Brain microvascular endothelial cell (primary cell): ENCODE measurements at regions not wholly inside any gene's neighbourhood (a gene's known extent, or its start where the extent isn't known, plus 50 kb on each side); places are given as distances from the start of the nearest gene placed in this dataset.

Experiments
- DNase-seq: peaks from one replicate; pipeline ENCODE4 v3.0.0-alpha.2; 2020
- H3K27ac ChIP-seq: fragments of 250-450 bp; sonication (Bioruptor Pico); 2 replicates; pipeline ENCODE4 v1.5.1; 2020; ENCODE audit warnings: mild to moderate bottlenecking, moderate library complexity
- H3K27me3 ChIP-seq: fragments of 250-450 bp; sonication (Bioruptor Pico); replicated peaks from 2 replicates; pipeline ENCODE4 v1.5.1; 2020; ENCODE audit warnings: mild to moderate bottlenecking
- H3K36me3 ChIP-seq: fragments of 250-450 bp; sonication (Bioruptor Pico); replicated peaks from 2 replicates; pipeline ENCODE4 v1.5.1; 2020; ENCODE audit warnings: mild to moderate bottlenecking
- H3K4me3 ChIP-seq: 2 replicates; pipeline ENCODE4 v1.5.1; 2011; ENCODE audit warnings: low read depth, mild to moderate bottlenecking, control low read depth, low read length, moderate library complexity
- in situ Hi-C: cut with HindIII; loops from 2 replicates; pipeline ENCODE4 v1.10.0; 2017; ENCODE audit warnings: low sequenced_read_pairs, low pct_ligation_motif_present
- TF ChIP-seq, protein P1 (sequence below): IDR thresholded peaks from 2 replicates; pipeline ENCODE4 v1.5.1; 2011; ENCODE audit warnings: low read depth, mild to moderate bottlenecking, moderate library complexity, low read length, control low read depth, inconsistent platforms; ENCODE audit errors: missing control alignments

- H3K27me3 ChIP-seq, result no peaks in the 10 kb centered on the region
- H3K27ac ChIP-seq, result no peak overlapping the region
- in situ Hi-C loops, result no loop called here
- no peaks in the 10 kb centered on the region for H3K36me3 ChIP-seq
- H3K4me3 ChIP-seq, result no peak overlapping the region
- TF ChIP-seq, protein P1, sequence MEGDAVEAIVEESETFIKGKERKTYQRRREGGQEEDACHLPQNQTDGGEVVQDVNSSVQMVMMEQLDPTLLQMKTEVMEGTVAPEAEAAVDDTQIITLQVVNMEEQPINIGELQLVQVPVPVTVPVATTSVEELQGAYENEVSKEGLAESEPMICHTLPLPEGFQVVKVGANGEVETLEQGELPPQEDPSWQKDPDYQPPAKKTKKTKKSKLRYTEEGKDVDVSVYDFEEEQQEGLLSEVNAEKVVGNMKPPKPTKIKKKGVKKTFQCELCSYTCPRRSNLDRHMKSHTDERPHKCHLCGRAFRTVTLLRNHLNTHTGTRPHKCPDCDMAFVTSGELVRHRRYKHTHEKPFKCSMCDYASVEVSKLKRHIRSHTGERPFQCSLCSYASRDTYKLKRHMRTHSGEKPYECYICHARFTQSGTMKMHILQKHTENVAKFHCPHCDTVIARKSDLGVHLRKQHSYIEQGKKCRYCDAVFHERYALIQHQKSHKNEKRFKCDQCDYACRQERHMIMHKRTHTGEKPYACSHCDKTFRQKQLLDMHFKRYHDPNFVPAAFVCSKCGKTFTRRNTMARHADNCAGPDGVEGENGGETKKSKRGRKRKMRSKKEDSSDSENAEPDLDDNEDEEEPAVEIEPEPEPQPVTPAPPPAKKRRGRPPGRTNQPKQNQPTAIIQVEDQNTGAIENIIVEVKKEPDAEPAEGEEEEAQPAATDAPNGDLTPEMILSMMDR, result no peak
- DNase-seq, result no peak
These were observed 585.8 kb downstream of the BUD13 start for GRCh38 chr11:116187026-116187425.

DNA sequence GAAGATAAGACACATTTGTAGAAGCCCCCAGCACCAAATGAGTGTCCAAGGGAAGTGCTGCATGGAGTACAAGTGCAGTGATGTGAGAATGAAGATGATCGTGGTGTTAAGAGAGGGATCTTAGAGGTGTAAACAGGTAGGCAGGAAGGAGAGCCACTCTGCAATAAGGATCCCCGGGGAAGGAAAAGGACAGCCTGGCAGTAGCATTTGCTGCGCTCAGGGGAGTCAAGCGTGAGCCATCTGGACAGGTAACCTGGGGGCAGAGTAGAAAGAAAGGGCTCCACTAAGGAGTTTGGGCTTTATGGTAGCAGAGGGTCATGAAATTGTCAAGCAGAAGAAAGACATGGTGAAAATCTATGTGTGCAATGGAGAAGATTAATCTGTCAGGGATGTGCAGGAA is 587.2 kb downstream of the BUD13 start:
- Histone ChIP-seq H3K27ac (no peak overlapping the region), H3K27me3 (no peaks in the 10 kb centered on the region), H3K4me3 (no peak overlapping the region), H3K36me3 (no peaks in the 10 kb centered on the region)
- no peak for DNase-seq
- in situ Hi-C loops, result no loop called here
- TF ChIP-seq, protein P1, result no peak

DNA sequence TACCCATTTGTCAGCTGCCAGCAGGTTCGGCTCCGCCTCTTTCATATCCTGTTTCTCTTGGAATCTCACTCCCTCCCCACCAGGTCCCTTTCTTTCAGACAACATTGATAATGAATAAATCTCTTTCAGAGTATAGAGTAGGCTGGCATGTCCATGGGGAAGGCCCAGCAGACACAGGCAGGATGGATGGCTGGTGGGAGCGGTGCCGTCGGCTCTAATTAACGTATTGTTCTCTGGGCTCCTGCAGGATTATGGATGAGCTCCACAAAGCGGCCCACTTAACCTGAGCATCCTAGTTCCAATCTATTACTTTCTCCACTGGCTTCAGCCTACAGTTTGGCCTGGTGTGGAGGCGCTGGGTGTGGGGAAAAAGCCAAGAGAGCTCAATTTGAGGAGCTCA is 588.0 kb downstream of the BUD13 start:
- in situ Hi-C loops, result no loop called here
- H3K4me3 ChIP-seq, result no peak overlapping the region
- no peaks in the 10 kb centered on the region for H3K36me3 ChIP-seq
- no peak for DNase-seq
- H3K27ac ChIP-seq, result no peak overlapping the region
- H3K27me3 ChIP-seq, result no peaks in the 10 kb centered on the region
- TF ChIP-seq, protein P1, result no peak

DNA sequence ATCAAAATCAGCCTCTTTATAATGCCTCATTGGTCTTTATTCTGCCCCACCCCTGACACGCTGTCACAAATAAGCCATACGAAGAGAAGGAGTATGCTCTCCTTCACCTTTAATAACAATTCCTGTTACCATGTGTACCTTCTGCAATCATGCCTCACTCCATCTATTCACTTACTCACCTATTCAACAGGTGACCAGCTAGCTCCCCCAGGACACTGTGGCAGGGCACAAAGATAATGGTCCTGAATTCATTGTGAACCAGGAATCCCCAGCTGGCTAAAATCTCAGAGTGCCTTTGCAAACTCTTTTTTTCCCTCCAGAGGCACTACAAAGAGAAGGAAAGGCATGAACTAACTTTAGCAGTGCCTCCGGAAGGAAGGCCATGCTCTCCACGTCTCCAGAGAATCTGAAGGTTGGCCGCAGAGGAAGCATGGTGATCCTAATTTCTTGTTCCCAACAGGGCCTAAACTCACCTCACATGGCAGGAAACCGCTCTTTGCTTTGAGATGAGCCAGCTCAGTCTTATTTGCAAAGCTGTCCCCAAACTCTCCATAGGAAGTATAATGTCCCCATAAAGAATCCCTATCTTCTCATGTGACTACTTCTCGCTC is 590.3 kb downstream of the BUD13 start:
- TF ChIP-seq, protein P1, result no peak
- H3K36me3 ChIP-seq, result no peaks in the 10 kb centered on the region
- no peak overlapping the region for H3K4me3 ChIP-seq
- no peaks in the 10 kb centered on the region for H3K27me3 ChIP-seq
- in situ Hi-C loops, result no loop called here
- H3K27ac ChIP-seq, result no peak overlapping the region
- DNase-seq, result no peak

DNA sequence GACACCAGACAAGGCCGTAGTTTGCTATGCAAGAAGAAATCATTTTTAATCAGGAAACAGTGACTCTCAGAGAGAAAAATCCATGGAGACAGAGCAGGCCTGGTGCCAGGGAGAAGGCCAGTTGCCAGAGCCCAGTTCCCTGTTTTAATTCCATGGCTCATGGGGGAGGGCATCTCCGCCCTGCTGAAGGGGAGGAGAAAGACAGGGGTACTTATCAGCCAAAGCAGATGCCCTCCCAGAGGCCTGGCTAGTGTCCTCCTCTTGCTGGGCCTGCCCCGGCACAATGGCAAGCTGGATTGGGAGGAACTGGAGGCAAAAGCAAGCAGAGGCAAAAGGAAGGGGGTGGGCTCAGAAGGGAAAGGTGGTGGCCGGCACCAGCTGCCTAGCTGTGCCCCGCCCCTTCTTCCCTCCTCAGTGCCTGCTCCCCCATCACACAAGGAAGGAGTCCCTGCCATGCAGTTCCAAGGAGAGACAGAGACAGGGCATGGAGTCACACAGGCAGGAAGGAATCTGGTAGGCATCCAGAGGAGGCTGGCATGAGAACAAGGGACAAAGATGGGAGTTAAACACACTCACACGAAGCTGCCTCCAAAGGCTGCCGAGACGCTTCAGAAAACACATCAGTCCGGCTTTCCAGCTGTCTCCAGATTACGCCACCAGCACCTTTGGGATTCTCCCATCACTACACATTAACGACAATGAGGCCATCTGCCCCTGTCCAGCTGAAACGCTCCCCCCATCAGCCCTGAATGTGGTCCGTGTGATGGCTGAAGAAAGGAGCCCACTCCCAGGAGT is 591.8 kb downstream of the BUD13 start:
- no peak for DNase-seq

More for the DNA sequence above, 591.8 kb downstream of the BUD13 start:
- Histone ChIP-seq H3K27me3 (no peaks in the 10 kb centered on the region), H3K36me3 (no peaks in the 10 kb centered on the region), H3K4me3 (no peak overlapping the region), H3K27ac (no peak overlapping the region)
- in situ Hi-C loops, result no loop called here
- TF ChIP-seq, protein P1, result no peak
